Right ventricle myocardium superior (tissue), 1 donor: ENCODE measurements at regions not wholly inside any gene's neighbourhood (a gene's known extent, or its start where the extent isn't known, plus 50 kb on each side); places are given as distances from the start of the nearest gene placed in this dataset.
"Not testable (repeated sequence)": the region's sequence is repeated elsewhere in the genome, so short reads cannot be mapped to it uniquely, and the experiment has no call there.

Experiments used
- ATAC-seq: fragments of 200-7000 bp; cut with Tn5 transposase; one replicate; pipeline ENCODE4 v1.9.1; 2020; ENCODE audit warnings: mild to moderate bottlenecking; ENCODE audit not compliant: poor library complexity
- DNase-seq: peaks from one replicate; pipeline ENCODE4 v3.0.0-alpha.2; 2020
- intact Hi-C: fragments of 100-400 bp; cut with DNase I; formaldehyde crosslinking; loops from one replicate; pipeline ENCODE4 v1.11.2; 2022
- donor health status: DM: no; HTN: yes; CAD: no; lungs with severe emphysema.

- ATAC-seq (no peak), DNase-seq (no peak)
- intact Hi-C loops, result no loop called here
Measured at GRCh38 chrX:144494074-144494473, 610.2 kb downstream of the UBE2NL start.

- no peak for ATAC-seq
- intact Hi-C loops, result no loop called here
Measured at GRCh38 chrX:144531877-144532276, 648.0 kb downstream of the UBE2NL start.

DNA sequence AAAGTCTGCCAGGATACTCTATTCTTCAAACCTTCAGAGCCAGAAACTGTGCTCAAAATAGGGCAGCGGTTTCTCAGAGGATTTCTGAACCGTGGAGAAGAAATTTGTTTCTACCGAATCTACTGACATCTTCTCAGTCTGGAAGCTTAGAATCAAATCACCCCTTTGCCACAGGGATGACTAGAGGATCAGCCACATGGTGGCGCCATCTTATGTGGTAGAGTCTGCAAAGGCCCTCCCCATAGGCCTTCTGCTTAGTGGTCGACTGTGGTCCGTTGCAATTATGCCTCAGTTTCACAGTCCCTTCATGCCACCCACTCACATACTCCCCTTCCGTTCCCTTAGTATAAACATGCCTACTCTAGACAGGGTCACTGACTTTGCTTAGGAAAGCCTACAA is 680.7 kb upstream of the SPANXN1 start:
- no peak for ATAC-seq

More at GRCh38 chrX:144531877-144532276, 648.0 kb downstream of the UBE2NL start:
- DNase-seq, result no peak

GRCh38 chrX:144586756-144587155 is 660.5 kb upstream of the SPANXN1 start:
- no peak for DNase-seq
- intact Hi-C loops, result no loop called here
- ATAC-seq, result no peak

More for the DNA sequence above, 680.7 kb upstream of the SPANXN1 start:
- intact Hi-C loops, result no loop called here
- no peak for DNase-seq

GRCh38 chrX:144592036-144592435 is 655.3 kb upstream of the SPANXN1 start:
- intact Hi-C loops, result no loop called here
- DNase-seq (no peak), ATAC-seq (no peak)

- intact Hi-C loops, result no loop called here
- no peak for DNase-seq
- no peak for ATAC-seq
Measured at GRCh38 chrX:144601010-144601409, 646.3 kb upstream of the SPANXN1 start.

GRCh38 chrX:144612076-144612475 is 635.2 kb upstream of the SPANXN1 start:
- ATAC-seq (no peak), DNase-seq (no peak)
- intact Hi-C loops, result no loop called here

DNA sequence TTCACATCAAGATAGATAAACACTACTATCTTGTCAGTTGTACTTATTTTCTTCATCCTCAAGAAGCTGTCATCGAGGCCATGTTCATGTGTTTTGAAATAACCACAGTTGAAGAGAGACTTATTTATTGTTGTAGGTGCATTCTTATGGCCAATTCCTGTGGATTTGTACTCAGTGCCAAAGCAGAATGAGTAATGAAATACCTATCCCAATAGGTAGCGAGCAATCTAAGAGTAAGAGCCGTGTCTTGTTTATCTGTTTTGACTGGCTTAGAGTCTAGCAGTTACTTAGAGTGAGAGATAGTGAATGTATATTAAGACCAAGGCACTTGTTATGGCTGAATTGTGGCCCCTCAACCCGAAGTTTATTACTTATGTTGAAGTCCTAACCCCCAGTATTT is 631.0 kb upstream of the SPANXN1 start:
- intact Hi-C loops, result no loop called here
- no peak for ATAC-seq
- DNase-seq, result no peak

DNA sequence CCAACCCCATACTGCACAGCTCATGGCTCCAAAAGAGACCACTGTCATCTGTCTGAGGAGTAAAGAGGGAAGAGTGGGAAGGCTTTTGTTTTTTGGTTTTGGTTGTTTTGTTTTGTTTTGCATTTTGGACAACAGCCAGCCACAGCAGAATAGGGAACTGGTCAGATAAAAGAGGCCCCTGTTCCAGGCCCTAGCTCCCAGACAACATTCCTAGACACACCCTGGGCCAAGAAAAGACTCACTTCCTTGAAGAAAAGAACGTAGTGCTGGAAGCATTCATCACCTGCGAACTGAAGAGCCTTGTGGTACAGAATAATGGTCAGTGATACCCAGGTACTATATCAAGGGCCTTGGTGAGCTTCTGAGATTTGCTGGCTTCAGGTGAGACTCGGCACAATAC is 619.4 kb upstream of the SPANXN1 start:
- ATAC-seq (no peak), DNase-seq (no peak)
- intact Hi-C loops, result no loop called here

DNA sequence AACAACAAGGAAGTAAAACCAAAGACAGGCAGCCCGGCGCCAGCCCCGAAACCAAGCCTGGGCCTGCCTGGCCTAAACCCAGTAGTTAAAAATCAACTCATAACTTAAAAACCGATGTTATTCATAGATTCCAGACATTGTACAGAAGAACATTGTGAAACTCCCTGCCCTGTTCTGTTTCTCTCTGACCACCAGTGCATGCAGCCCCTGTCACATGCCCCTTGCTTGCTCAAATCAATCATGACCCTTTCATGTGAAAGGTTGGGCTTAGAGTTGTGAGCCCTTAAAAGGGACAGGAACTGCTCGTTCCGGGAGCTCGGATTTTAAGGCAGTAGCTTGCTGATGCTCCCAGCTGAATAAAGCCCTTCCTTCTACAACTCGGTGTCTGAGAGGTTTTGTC is 612.9 kb upstream of the SPANXN1 start:
- intact Hi-C loops, DNase-seq, ATAC-seq: not testable (repeated sequence)

DNA sequence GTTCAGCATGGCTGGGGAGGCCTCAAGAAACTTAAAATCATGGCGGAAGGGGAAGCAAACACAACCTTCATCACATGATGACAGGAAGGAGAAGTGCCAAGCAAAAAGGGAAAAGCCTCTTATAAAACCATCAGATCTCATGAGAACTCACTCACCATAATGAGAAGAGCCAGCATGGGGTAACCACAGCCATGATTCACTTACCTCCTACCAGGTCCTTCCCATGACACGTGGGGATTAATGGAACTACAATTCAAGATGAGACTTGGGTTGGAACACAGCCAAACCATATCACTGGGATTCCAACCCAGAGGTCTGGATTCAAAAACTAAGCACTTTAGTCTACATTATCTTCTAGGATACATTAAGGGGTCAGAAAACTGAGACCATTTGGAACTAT is 609.6 kb upstream of the SPANXN1 start:
- no peak for ATAC-seq
- intact Hi-C loops, result no loop called here
- DNase-seq, result no peak

GRCh38 chrX:144648788-144649187 is 598.5 kb upstream of the SPANXN1 start:
- DNase-seq (no peak), ATAC-seq (no peak)
- intact Hi-C loops, result no loop called here

- intact Hi-C loops, result no loop called here
- no peak for DNase-seq
Measured at GRCh38 chrX:144681501-144681900, 565.8 kb upstream of the SPANXN1 start.

DNA sequence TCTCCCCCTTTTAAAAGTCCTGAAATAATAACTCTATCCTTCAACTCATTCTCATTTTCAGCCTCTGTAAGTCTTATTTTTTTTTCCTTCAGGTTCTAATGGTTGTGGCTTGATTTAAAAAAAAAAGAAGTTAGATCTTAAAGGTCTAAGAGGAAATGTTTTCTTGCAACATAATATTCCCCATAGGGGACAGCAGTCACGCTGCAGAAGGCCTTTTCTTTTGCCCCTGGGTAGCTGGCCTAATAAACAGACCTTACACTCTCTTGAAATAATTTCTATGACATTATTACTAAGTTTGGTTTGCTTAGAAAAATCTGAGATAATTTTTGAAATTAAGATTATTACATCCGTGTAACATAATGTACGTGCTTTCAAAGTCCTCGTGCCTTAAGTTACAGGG is 564.1 kb upstream of the SPANXN1 start:
- ATAC-seq (peak; percentile 52), DNase-seq (no peak)
- intact Hi-C loops, result no loop called here

More at GRCh38 chrX:144681501-144681900, 565.8 kb upstream of the SPANXN1 start:
- no peak for ATAC-seq

DNA sequence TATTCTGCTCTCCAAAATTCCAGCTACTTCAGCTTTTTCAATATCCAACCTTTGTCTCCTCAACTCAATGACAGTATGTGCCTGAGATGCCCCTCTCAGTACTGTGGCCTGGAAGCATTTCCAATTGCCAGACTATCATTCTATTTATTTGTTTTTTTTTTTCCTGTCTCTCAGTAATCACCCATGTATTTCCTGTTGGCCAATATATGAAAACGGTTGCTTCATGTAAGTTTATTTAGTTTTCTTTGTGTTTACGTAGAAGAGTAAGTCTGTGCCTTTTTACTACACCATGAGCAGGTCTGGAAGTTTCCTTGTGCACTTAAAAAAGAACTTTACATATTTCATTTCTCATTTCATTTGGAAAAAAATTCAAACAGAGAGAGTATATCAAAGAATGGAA is 537.5 kb upstream of the SPANXN1 start:
- no peak for ATAC-seq
- no peak for DNase-seq

GRCh38 chrX:144715337-144715736 is 532.0 kb upstream of the SPANXN1 start:
- no peak for ATAC-seq
- intact Hi-C loops, result no loop called here
- DNase-seq, result no peak

More for the DNA sequence above, 537.5 kb upstream of the SPANXN1 start:
- intact Hi-C loops, result no loop called here

DNA sequence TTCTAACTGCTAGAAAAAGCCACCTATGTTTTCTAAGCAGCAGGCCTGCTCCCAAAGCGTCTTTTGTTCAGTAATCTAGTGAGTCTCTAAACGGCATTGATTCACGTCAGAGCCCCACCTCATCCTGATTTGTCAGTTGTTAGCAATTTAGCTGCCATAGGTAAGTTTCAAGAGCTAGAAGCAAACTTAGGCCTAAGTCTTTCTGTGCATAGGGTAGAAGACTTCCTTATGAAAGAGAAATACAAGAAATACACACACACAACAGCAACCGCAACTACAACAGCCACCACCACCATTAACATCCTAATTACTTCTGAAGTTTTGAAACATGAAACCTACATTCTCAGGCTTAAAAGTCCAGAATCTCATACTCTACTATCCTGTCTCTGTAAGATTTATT is 531.1 kb upstream of the SPANXN1 start:
- intact Hi-C loops, result no loop called here
- DNase-seq (no peak), ATAC-seq (no peak)

DNA sequence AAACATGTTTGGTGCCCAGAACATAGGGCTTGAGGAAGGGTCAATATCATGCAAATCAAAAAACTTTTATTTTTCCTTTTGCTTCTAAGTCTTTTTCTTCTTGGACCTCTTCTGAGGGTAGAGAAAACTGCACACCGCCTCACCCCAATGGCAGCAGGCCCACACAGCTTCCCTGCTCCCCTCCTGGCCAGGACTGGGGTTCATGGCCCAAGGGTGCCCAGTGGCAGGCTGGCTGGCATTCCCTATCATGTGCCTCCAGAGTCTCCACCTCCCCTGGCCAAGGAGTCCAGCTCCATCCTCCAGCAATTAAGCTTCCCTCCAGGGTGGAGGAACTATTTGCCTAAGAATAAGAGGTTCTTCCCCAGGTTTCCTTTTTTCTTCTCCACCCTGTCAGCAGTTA is 529.6 kb upstream of the SPANXN1 start:
- DNase-seq, result no peak
- no peak for ATAC-seq
- intact Hi-C loops, result no loop called here

GRCh38 chrX:144722307-144722706 is 525.0 kb upstream of the SPANXN1 start:
- intact Hi-C loops, result no loop called here
- ATAC-seq (no peak), DNase-seq (no peak)

- intact Hi-C loops, result no loop called here
- DNase-seq (no peak), ATAC-seq (no peak)
Measured at GRCh38 chrX:144730471-144730870, 516.8 kb upstream of the SPANXN1 start.

DNA sequence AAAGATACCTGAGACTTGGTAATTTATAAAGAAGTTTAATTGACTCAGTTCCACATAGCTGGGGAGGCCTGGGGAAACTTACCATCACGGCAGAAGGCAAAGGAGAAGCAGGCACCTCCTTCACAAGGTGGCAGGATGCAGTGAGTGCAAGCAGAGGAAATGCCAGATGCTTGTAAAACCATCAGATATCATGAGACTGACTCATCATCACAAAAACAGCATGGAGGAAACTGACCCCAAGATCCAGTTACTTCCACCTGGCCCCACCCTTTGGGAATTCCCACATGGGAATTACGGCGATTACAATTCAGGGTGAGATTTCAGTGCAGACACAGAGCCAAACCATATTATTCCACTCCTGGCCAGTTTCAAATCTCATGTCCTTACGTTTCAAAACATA is 514.7 kb upstream of the SPANXN1 start:
- DNase-seq (no peak), ATAC-seq (no peak)
- intact Hi-C loops, result no loop called here

GRCh38 chrX:144738246-144738645 is 509.1 kb upstream of the SPANXN1 start:
- DNase-seq, result no peak
- intact Hi-C loops, result no loop called here

More at GRCh38 chrX:144738246-144738645, 509.1 kb upstream of the SPANXN1 start:
- no peak for ATAC-seq
